ENCODE measurements at regions not wholly inside any gene's neighbourhood (a gene's known extent, or its start where the extent isn't known, plus 50 kb on each side); places are given as distances from the start of the nearest gene placed in this dataset.

DNA sequence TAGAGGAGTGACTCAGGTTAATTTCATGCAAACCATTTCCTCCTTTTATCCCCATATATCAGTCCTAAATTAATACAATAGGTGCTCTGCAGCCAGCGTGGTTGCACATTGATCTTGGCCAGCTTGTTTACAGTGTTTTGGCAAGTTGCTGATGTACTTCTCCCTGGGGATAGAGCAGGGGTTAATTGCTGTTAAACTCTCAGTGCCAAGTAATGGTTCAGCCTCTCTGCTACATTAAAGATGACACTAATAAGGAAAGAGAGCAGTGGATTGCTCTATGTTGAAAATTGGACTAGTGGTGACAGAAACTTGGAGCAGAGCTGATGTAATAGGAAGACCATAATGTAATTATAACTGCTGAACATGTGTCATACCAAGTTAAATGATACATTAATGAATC, 717.5 kb downstream of the RERGL start:
- TF ChIP-seq CTCF (IDR thresholded peaks at IDR 0.05) (no peak), POLR2A (IDR thresholded peaks at IDR 0.05) (no peak)

Data from right lobe of liver (tissue), 4 donors.